Gastroesophageal sphincter (tissue), 4 donors: ENCODE measurements at regions not wholly inside any gene's neighbourhood (a gene's known extent, or its start where the extent isn't known, plus 50 kb on each side); places are given as distances from the start of the nearest gene placed in this dataset.

Experiments used
- ATAC-seq: fragments of 150-250 bp; one replicate; pipeline ENCODE4 v1.9.1; 2016; ENCODE audit warnings: mild to moderate bottlenecking, moderate library complexity
- H3K27ac ChIP-seq, 4 donors: fragments of 200-600 bp; sonication (generic) in 3 of 4; 1 replicate in 3 of 4; 2 replicates in 1 of 4; pipeline ENCODE4 v1.5.1; 2016 to 2019
- H3K27me3 ChIP-seq: fragments of 200-600 bp; sonication (generic); one replicate; pipeline ENCODE4 v1.5.1; 2019
- H3K36me3 ChIP-seq, 2 donors: fragments of 200-600 bp; sonication (generic); one replicate each; pipeline ENCODE4 v1.5.1; 2019; ENCODE audit warnings: control low read depth in 1 of 2
- H3K4me1 ChIP-seq, 3 donors: fragments of 200-600 bp; sonication (generic); 1 replicate in 2 of 3; 2 replicates in 1 of 3; pipeline ENCODE4 v1.5.1; 2016 to 2019; ENCODE audit warnings: control low read depth in 2 of 3
- H3K4me3 ChIP-seq, 2 donors: fragments of 200-600 bp; sonication (generic); one replicate each; pipeline ENCODE4 v1.5.1; 2019; ENCODE audit warnings: mild to moderate bottlenecking in 1 of 2, moderate library complexity in 1 of 2
- H3K9me3 ChIP-seq, 3 donors: fragments of 200-600 bp; sonication (generic); one replicate each; pipeline ENCODE4 v1.5.1; 2017 to 2019; ENCODE audit warnings: control low read depth in 2 of 3
- EP300 ChIP-seq: sonication (generic); formaldehyde crosslinking; IDR thresholded peaks from one replicate; pipeline ENCODE4 v1.6.1; 2017; ENCODE audit warnings: antibody characterized with exemption, mild to moderate bottlenecking
- POLR2A ChIP-seq, 2 donors: fragments of 450-650 bp; IDR thresholded peaks; one replicate each; pipeline ENCODE4 v1.6.1; 2017; ENCODE audit warnings: antibody characterized with exemption in 2 of 2, mild to moderate bottlenecking in 2 of 2, moderate library complexity in 1 of 2
- POLR2AphosphoS5 ChIP-seq: sonication (generic); formaldehyde crosslinking; IDR thresholded peaks from one replicate; pipeline ENCODE4 v1.6.1; 2017; ENCODE audit warnings: antibody characterized with exemption
- WGBS, 2 donors: methylation state at CpG; one replicate each; pipeline ENCODE4 v1.1.5; 2018; ENCODE audit warnings: low coverage in 1 of 2; 5-methylcytosine and 5-hydroxymethylcytosine counted together
- TF ChIP-seq, protein P1 (sequence below), 4 experiments: fragments of 200-600 bp in 2 of 4; fragments of 450-650 bp in 2 of 4; sonication (generic) in 1 of 4; IDR thresholded peaks; one replicate each; pipeline ENCODE4 v1.5.1; 2017 to 2019; ENCODE audit warnings: antibody characterized with exemption in 4 of 4, mild to moderate bottlenecking in 2 of 4, moderate library complexity in 2 of 4

GRCh38 chr15:29913528-29914135 lies 91.4 kb upstream of the TJP1 start:
- Histone ChIP-seq H3K36me3 (no peaks in the 10 kb centered on the region), H3K9me3 (no peaks in the 10 kb centered on the region), H3K27ac (no peak overlapping the region), H3K27me3 (no peaks in the 10 kb centered on the region), H3K4me3 (no peak overlapping the region), H3K4me1 (no peaks in the 10 kb centered on the region)
- no peak for ATAC-seq
- TF ChIP-seq POLR2A (IDR thresholded peaks at IDR 0.05) (no peak), EP300 (no peak), POLR2AphosphoS5 (no peak)
- TF ChIP-seq, protein P1, sequence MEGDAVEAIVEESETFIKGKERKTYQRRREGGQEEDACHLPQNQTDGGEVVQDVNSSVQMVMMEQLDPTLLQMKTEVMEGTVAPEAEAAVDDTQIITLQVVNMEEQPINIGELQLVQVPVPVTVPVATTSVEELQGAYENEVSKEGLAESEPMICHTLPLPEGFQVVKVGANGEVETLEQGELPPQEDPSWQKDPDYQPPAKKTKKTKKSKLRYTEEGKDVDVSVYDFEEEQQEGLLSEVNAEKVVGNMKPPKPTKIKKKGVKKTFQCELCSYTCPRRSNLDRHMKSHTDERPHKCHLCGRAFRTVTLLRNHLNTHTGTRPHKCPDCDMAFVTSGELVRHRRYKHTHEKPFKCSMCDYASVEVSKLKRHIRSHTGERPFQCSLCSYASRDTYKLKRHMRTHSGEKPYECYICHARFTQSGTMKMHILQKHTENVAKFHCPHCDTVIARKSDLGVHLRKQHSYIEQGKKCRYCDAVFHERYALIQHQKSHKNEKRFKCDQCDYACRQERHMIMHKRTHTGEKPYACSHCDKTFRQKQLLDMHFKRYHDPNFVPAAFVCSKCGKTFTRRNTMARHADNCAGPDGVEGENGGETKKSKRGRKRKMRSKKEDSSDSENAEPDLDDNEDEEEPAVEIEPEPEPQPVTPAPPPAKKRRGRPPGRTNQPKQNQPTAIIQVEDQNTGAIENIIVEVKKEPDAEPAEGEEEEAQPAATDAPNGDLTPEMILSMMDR (IDR thresholded peaks at IDR 0.05): no peak
- 31 to 43% methylated on average over 4 of the region's 4 CpGs for WGBS, 2 donors

GRCh38 chr15:29911705-29912104 lies 89.4 kb upstream of the TJP1 start:
- H3K4me1 ChIP-seq: no peaks in the 10 kb centered on the region
- H3K36me3 ChIP-seq: no peaks in the 10 kb centered on the region
- WGBS, 2 donors: 72 to 100% methylated on average over 2 to 3 of the region's 3 CpGs
- no peak overlapping the region for H3K4me3 ChIP-seq
- TF ChIP-seq POLR2A (IDR thresholded peaks at IDR 0.05): no peak
- H3K27ac ChIP-seq: no peak overlapping the region
- no peaks in the 10 kb centered on the region for H3K27me3 ChIP-seq
- H3K9me3 ChIP-seq: no peaks in the 10 kb centered on the region
- no peak for ATAC-seq

- 30 to 45% methylated on average over 3 of the region's 3 CpGs for WGBS, 2 donors
- Histone ChIP-seq H3K9me3 (no peaks in the 10 kb centered on the region), H3K36me3 (no peaks in the 10 kb centered on the region), H3K4me3 (no peak overlapping the region), H3K4me1 (no peaks in the 10 kb centered on the region), H3K27me3 (no peaks in the 10 kb centered on the region), H3K27ac (no peak overlapping the region)
- ATAC-seq: no peak
- TF ChIP-seq EP300 (no peak), POLR2AphosphoS5 (no peak)
These were observed 87.8 kb upstream of the TJP1 start for GRCh38 chr15:29910068-29910467.

GRCh38 chr15:29904757-29905417 lies 82.6 kb upstream of the TJP1 start:
- Histone ChIP-seq H3K27ac (no peak overlapping the region), H3K4me1 (no peaks in the 10 kb centered on the region), H3K4me3 (no peak overlapping the region), H3K27me3 (no peaks in the 10 kb centered on the region), H3K36me3 (no peaks in the 10 kb centered on the region), H3K9me3 (no peaks in the 10 kb centered on the region)
- no peak for ATAC-seq
- WGBS, 2 donors: 20 to 69% methylated on average over 2 to 4 of the region's 4 CpGs
- TF ChIP-seq POLR2AphosphoS5 (no peak), EP300 (no peak), POLR2A (IDR thresholded peaks at IDR 0.05) (no peak)
- TF ChIP-seq, protein P1 (IDR thresholded peaks at IDR 0.05): no peak

- no peaks in the 10 kb centered on the region for H3K27me3 ChIP-seq
- no peaks in the 10 kb centered on the region for H3K4me1 ChIP-seq
- TF ChIP-seq POLR2A (IDR thresholded peaks at IDR 0.05) (no peak), EP300 (no peak), POLR2AphosphoS5 (no peak)
- TF ChIP-seq, protein P1 (IDR thresholded peaks at IDR 0.05): no peak
- 80 to 93% methylated on average over 4 to 5 of the region's 6 CpGs for WGBS, 2 donors
- no peaks in the 10 kb centered on the region for H3K36me3 ChIP-seq
- no peaks in the 10 kb centered on the region for H3K9me3 ChIP-seq
- H3K27ac ChIP-seq: no peak overlapping the region
- no peak overlapping the region for H3K4me3 ChIP-seq
- no peak for ATAC-seq
These were observed 81.7 kb upstream of the TJP1 start for GRCh38 chr15:29903785-29904464.

GRCh38 chr15:29903028-29903427 lies 80.8 kb upstream of the TJP1 start:
- Histone ChIP-seq H3K9me3 (no peaks in the 10 kb centered on the region), H3K4me3 (no peak overlapping the region), H3K27me3 (no peaks in the 10 kb centered on the region), H3K36me3 (no peaks in the 10 kb centered on the region), H3K27ac (no peak overlapping the region), H3K4me1 (no peaks in the 10 kb centered on the region)
- no peak for ATAC-seq
- TF ChIP-seq POLR2AphosphoS5 (no peak), EP300 (no peak), POLR2A (IDR thresholded peaks at IDR 0.05) (no peak)
- TF ChIP-seq, protein P1 (IDR thresholded peaks at IDR 0.05): no peak
- WGBS, 2 donors: 80 to 81% methylated on average over 2 of the region's 2 CpGs
